HG03457 (cell line): ENCODE measurements at regions not wholly inside any gene's neighbourhood (a gene's known extent, or its start where the extent isn't known, plus 50 kb on each side); places are given as distances from the start of the nearest gene placed in this dataset.
"Not testable (repeated sequence)": the region's sequence is repeated elsewhere in the genome, so short reads cannot be mapped to it uniquely, and the experiment has no call there.

Source experiments
- ATAC-seq: cut with Tn5 transposase; IDR thresholded peaks from one replicate; pipeline ENCODE4 v1.9.1; 2021; ENCODE audit warnings: moderate number of reproducible peaks; ENCODE audit not compliant: unreplicated experiment

DNA sequence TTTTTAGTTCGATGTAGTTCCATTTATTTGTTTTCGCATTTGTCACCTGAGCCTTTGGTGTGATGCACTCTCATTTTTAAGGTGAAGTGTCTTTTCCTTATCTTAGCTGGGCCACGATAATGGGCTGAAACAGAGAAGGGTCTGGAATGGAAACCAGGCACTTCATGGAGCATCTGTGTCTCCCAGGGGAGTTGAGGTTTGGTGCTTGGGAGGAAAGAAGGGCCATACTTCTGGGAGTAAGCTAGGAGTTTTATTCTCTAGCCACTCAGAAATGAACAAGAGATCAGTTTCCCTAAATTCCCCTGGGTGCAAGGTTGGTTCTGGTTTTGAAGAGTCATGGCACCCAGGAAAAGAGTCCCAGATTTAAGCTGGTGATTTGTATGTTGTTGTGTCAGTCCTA is 179.4 kb upstream of the CXCR4 start:
- no peak for ATAC-seq

DNA sequence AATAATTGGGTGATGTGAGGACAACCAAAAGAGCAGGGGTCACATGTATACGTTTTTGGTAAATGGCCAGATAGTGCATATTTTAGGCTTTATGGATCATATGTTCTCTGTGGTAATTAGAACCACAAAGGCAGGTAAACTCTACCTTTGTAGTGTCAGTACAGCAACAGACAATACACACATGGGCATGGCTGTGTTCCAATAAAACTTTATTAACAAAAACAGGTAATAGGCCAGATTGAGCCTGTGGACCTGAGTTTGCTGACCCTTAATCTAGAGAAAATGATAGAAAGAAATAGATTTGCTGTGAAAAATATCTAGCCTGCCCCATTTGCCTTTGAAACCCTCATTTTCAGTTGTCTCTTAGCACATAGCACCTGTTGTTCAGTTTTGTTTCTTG is 177.2 kb upstream of the CXCR4 start:
- ATAC-seq = no peak

DNA sequence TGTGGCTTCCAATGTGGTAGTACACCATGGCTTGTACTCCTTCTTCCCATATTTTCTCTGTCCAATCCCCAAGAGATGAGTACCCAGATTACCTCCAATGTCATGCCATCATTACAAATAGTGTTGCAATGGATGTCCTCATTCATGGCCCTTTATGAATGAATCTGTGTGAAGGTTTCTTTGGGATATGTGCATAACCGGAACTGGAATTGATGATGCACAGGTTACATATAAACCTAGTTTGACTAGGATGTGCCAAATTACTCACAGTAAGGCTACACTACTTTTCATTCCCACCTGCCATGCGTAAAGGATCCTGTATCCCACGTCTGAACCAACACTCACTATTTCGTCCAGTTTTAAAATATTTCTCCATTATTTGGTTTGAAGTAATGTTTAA is 173.9 kb upstream of the CXCR4 start:
- no peak for ATAC-seq

DNA sequence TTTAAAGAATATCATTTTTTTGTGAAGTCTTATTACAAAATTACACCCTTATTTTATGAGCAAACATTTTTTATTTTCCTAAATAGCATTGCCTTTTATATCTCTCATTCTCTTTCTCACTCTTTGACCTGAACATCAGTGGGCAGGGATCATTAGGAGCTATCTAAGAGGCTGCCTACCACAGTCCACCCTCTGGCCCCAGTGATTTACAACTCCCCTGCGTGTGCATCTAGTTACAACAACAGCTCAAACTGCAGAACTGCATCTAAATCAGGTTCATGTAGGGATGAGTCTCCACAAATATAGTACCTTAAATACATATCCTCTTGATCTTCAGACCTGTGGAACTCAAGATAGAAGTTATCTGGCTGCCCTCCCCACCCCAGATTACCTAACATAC is 172.4 kb upstream of the CXCR4 start:
- no peak for ATAC-seq

DNA sequence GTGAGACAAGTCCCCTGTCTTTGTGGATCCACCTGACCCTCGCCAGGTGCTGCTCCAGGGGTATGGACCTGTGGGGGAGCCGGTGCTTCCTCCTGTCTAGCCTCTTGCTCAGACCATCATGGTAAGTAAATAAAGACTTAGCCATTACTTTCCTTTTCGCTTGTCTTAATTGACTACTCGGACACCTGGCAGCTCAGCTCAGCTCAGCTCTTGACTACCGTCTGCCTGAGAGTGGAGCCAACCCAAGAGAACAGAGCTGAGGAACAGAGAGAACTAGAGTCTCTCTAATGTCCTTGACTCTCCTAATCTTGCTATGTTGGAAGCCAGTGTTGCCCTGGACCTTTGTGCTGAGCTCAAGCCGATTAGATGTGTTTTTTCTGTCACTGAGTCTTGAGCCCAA is 170.3 kb upstream of the CXCR4 start:
- ATAC-seq = no peak

DNA sequence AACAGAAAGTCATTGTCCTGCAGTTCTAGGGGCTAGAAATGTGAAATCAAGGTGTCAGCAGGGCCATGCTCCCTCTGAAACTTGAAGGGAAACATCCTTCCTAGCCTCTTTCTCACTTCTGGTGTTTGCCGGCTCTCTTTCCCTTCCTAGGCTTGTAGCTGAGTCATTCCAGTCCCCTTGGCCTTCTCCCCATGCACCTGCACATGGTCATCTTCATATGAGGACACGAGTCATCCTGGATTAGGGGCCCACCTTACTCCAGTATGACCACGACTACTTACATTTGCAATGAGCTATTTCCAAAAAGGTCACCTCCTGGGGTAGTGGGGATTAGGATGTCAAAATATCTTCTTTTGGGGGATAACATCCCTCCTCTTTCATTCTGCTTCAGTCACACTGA is 168.5 kb upstream of the CXCR4 start:
- no peak for ATAC-seq

DNA sequence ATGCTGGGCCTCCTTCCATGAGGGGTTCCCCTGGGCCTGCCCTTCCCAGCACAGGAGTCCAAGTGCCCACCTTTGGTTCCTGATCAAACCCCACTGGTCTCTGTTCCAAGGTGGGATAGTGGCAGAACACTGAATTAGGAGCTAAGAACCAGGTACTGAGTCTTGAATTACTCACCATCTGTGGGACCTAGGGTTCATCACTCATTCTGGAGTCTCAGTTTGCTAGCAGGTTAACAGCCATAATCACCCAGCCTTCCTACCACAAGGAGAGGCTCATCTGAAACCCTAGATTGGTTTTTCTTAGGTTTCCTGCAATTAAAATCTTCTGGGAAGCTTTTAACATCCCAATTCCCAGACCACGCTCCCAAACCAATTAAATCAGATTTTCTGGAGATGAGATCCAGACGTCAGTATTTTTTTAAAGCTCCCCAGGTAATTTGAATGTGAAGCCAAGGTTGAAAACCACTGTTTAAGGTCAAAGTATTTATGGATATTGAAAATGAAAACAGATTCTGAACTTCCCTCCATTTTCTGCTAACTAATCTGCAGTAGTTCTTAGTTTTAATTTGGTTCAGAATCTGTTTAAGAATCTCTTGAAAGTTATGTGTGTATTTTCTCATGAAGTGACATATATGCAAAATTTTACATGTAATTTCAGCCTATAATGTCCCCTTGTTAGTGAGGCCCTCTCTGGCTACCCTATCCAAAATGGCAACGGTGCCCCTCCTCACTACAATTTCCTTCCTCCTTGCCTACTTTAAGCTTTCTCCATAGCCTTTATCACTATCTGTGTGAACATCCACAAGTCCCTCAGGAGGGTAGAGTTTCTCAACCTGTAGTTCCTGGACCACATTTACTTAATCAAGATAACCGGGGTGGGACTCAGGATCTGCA is 166.5 kb upstream of the CXCR4 start:
- ATAC-seq = no peak

DNA sequence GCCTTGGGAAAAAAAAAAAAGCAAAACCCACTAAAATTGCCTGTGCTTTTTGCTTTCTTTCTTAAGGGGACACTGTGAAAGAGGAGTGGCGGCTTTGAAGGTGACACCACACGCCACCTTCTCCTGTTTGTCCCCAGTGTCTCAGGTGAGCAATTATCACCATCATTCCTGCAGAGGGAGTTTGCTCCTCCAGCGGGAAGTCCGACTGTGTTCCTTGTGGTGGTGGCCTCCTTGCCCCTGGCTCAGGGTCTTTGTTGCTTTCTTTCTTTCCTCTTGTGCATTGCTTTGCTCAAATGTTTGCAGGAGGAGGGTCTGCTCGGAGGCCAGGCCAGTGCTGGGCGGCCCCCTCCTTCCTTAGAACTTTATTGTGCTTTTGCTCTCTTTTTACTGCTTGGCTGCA is 164.3 kb upstream of the CXCR4 start:
- ATAC-seq = no peak

DNA sequence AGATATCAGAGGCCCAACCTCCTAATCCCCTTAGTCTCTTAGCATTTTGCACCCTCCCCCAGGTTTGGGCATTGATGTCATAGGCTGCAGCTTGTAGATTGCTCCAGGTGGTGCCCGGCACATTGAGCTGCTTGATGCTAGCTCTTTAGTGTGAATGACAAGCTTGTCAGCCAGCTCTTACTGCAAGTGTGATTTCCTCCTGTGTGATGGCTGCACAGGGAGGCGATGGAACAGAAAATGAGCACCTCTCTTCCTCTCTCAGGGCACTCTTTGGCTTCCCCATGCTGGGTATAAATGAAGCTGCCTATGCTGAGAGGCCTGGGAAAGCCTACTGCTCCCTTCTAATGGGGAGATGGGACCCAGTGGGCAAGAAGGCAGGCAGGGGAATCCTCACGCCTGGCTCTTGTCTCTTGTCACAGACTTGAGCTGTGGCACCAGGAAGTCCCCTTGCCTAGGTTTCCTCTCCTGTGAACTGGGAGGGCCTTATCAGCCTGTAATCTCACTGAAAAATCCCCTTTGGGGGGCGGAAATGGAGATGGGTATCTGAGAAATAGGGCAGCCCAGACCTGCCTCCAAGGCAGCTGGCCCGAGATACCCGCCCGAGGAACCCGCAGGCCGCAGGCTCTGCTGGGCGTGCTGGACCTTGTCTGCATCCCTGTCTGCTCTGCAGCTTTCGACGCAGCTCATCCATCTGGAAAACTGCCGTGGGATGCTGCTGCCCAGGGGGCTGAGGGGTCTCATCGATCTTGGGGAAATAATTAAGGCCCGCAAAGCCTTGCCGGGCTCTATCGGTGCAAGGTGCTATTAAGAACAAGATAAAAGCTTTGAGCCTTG is 163.5 kb upstream of the CXCR4 start:
- ATAC-seq = no peak

DNA sequence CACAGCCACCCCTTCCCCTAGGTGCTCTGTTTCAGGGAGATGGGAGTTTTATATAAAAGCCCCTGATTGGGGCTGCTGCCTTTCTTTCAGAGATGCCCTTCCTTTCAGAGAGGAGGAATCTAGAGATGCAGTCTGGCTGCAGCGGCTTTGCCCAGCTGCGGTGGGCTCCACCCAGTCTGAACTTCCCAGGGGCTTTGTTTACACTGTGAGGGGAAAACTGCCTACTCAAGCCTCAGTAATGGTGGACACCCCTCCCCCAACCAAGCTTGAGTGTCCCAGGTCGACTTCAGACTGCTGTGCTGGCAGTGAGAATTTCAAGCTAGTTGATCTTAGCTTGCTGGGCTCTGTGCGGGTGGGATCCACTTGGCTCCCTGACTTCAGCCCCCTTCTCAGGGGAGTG is 148.4 kb upstream of the CXCR4 start:
- not testable (repeated sequence) for ATAC-seq

DNA sequence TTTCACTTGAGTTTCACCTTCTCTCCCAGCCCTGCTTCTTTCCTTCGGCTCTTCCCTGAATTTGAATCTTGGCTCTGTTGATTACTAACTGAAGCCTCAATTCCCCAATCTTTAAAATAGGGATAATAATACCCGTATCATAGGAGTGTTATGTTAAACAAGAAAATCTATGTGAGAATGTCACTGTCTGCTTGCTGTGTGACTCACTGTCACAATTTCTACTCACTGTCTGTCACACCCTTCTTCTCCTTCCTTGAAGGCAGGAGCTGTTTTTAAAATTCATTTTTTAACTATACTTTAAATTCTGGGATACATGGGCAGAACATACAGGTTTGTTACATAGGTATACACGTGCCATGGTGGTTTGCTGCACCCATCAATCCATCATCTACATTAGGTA is 141.6 kb upstream of the CXCR4 start:
- no peak for ATAC-seq

DNA sequence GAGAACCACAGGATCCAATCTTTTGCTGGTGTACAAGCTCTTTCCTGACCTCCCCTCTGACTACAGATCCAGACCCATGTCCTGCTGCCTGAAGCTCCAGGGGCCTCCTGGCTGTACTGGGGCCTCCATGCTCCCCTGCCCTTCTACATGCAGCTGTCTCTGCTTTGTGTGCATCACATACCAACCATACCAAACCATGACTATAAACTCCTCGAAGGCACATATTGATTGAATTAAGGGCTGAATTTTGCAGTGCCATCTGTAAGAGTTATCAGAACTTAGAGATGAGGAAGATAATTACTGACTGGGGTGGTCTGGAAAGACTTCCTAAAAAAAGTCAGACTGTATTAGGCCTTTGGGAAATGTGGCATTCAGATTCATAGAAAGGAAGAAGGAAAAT is 139.9 kb upstream of the CXCR4 start:
- ATAC-seq = no peak

DNA sequence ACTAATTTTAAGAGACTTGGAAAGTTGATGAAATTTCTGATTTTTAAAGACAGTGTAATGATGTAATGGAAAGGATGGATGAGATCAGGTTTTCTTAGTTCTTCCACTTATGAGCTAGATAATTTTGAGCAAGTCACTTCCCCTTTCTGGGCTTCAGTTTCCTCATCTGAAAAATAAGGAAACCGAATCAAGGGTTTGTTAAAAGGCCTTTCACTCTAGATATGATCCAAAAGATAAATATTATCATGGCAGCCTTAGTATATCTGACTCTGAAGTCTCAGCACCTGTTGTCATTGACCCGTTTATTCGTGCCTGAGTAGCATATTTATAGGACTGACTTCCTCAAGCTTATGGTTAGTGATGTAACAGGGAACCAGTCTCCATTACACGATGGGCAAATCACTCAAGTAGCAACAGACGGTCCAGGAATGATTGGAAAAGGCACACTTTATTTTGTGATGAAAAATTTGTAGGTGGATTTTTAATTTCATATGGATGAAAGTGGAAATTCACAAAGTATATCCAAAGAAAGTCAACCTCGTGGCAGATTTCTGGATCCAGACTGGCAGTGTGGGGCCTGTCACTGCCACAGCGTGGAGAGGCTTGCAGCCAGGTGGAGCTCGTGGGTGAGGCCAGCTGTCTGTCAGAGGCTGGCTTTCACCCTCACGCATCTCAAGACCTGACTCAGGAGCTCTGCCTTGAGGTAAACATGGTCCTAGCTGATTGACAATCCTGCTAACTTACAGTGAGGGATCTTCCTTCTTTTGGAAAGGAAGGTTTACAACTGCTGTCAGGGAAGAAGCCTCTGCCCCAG is 137.9 kb upstream of the CXCR4 start:
- ATAC-seq = peak; percentile 45

DNA sequence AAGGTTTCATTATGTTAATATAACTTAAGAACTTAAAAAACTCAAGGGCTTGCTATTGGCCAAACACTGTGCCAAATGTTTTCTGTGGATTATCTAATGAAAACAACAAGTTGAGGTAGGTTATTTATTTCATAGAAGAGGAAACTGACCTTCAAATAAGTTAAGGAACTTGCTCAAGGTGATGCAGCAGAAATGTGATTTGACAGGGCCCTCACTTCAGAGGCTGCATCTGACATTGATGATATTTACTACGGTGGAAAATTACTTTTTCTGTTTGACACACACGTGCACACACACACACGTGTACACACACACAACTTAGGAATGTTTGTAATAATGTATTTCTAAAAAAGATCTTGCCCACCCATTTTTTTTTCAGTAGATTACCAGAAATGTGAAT is 137.2 kb upstream of the CXCR4 start:
- no peak for ATAC-seq

DNA sequence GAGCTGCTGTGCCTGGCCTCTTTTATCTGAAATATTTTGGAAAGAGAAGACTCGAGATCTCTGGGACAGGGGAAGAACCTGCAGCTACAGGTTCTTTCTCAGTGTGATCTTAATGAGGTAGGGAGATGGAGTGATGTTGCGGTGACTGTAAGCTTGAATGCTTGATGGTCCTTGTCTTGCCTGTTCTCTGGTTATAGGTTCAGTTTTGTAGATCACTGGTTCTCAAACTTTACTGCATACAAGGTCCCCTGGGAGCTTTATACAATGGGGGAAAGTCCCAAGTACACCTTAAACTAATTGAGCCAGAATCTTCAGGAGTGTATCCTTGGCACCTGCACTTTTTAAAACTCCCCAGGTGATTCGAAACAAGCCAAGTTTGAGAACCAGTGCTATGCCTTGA is 136.7 kb upstream of the CXCR4 start:
- ATAC-seq = no peak

DNA sequence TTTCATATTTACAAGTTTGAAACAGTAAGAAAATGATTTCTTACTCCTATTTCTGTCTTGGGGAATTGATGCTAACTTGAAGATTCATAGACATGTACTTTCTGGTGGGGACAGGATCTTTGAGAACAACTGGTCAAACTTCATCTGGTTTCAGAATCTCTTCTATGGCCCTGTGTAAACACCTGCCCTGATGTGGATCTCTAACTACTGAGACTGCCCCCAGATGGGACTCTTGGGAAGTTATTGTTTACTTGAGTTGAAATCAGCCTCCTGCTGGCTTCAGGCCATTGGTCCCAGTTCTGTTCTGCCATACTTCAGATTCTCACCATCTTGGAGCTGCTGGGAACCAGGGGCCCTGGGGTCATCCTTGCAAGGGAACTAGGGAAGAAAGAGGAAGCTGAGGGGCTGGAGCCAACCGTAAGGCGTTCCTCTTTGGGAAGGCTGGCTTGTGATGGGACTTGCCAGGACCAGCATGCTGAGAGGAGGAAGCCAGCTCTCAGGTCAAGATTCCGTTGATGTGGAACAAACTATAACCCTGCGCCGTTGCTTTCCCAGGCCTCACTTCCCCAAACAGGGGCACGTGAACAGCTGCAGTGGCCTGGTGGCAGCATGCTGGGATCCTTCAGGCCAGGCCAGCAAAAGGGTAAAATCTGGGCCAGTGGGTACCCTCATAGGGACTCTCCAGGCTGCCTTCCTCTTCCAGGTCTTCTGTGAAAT is 135.5 kb upstream of the CXCR4 start:
- no peak for ATAC-seq

DNA sequence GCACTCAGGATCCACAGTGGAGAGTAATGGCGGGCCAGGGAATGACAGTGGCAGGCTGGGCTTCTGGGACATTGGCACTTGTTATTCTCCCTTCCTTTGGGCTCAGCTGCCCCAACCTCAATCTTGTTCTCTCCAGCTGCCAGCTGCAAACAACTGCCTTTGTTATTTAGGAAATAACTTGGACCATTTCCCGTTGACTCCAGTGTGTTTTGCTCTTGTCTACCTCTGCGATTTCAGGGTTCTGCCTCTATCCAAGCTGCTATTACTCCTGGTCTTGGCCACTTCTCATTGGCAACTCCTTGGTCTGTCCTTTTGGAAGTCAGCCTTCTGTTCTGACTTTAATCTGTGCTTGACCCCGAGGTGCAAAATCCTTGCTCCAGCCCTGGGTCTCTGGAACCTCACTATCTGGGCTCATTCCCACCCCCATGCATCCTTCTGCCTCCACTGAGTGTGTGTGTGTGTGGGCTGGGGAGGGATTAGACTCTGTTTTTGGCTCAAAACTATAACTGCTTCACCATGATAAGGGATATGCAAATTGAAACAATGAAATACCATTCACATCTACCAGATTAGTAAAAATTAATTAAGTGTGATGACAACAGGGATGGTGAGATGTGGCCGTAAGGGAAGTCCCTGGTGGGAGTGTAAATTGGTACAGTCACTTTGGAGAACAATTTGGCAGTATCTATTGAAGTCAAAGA is 134.1 kb upstream of the CXCR4 start:
- no peak for ATAC-seq

DNA sequence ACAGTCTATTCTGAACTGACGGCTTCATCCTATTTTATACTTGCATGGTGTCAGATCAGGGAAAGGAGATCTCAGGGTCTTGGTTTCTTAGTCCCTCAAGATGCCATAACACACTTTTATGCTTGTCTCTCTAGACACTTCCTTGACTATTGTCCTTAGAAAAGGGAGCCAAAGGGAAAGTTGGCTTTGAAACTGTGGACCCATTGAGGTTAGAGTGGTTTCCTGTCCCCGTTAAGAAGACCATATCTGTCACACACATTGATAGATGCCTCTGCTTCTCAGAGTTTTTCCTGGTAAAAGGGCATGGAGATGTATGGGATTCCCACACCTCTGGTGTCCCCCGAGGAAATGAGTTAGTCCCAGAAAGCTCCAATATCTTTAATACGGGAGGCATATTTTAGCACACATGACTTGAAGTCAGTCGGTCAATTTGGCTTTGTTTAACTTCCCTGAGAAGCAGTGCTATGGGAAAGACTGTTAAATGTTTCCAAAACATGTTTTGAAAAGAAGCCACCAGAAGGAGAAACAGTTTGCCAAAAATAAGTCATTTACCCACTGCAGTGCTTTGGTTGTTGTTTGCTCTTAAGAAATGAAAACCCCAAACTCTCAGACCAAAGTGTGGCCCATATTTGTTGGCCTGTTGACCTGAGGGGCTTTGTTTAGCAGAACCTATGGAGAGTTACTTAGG is 133.4 kb upstream of the CXCR4 start:
- ATAC-seq = no peak

DNA sequence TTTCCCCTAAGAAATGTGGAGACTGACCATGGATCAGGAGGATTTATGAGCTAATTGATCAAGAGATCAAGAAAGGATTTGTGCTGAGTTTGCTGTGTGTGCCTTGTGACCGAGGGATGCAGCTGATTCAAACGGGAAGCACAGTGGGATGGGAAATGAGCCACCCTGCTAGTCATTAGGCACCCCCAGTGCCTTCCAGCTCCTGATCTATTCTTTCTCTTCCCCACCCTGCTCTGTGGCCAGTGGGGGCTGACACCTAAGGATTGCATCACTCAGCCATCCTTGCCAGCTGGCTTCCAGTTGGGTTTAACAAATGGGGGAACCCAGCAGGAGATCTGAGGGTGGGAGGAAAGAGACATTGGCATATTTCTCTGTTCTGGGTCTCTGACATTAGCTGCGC is 132.2 kb upstream of the CXCR4 start:
- no peak for ATAC-seq

DNA sequence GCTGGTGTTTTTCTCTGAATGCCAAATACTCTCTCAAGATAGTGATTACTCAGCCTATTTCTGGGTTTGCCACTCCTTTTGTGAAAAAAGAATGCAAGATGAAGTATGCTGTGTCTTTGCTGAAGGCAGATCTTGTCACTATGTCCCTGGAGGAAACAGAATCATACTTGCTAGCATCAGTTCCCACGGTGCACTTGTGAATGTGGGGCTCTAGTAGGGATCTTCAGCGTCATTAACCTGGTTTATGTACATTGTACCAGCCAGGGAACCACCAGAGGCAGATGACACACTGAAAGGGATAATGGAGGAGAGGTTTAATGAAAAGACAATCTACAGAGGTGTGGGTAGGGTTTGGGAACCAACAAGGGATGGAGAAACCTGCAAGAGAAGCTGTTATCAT is 131.0 kb upstream of the CXCR4 start:
- no peak for ATAC-seq
